Tibial nerve (tissue), 4 donors: ENCODE measurements at regions not wholly inside any gene's neighbourhood (a gene's known extent, or its start where the extent isn't known, plus 50 kb on each side); places are given as distances from the start of the nearest gene placed in this dataset.

Experiments
- CTCF ChIP-seq, 5 experiments: fragments of 200-600 bp in 3 of 5; fragments of 450-650 bp in 2 of 5; sonication (generic) in 3 of 5; IDR thresholded peaks; one replicate each; pipeline ENCODE4 v1.5.1; 2016 to 2019; ENCODE audit warnings: antibody characterized with exemption in 5 of 5, mild to moderate bottlenecking in 3 of 5, moderate library complexity in 2 of 5
- EP300 ChIP-seq, 2 donors: sonication (generic); formaldehyde crosslinking; IDR thresholded peaks; one replicate each; pipeline ENCODE4 v1.6.1; 2017; ENCODE audit warnings: antibody characterized with exemption in 2 of 2, mild to moderate bottlenecking in 1 of 2
- POLR2A ChIP-seq, 2 donors: fragments of 450-650 bp; IDR thresholded peaks; one replicate each; pipeline ENCODE4 v1.6.1; 2017; ENCODE audit warnings: antibody characterized with exemption in 2 of 2, mild to moderate bottlenecking in 2 of 2, moderate library complexity in 2 of 2

- TF ChIP-seq POLR2A (IDR thresholded peaks at IDR 0.05) (no peak), CTCF (IDR thresholded peaks at IDR 0.05) (no peak), EP300 (IDR thresholded peaks at IDR 0.05) (no peak)
These were observed 570.6 kb upstream of the CDH9 start for GRCh38 chr5:27608992-27609391.
